C4-2B (cell line): ENCODE measurements at regions not wholly inside any gene's neighbourhood (a gene's known extent, or its start where the extent isn't known, plus 50 kb on each side); places are given as distances from the start of the nearest gene placed in this dataset.

Experiments
- H3K27ac ChIP-seq: fragments of 450-650 bp; 2 replicates; pipeline ENCODE4 v1.5.1; 2017
- ZFX ChIP-seq: fragments of 450-650 bp; IDR thresholded peaks from 2 replicates; pipeline ENCODE4 v1.6.1; 2017
- TF ChIP-seq, protein P1 (sequence below): fragments of 450-650 bp; conservative IDR thresholded peaks from 2 replicates; pipeline ENCODE4 v1.5.1; 2017; ENCODE audit warnings: mild to moderate bottlenecking

GRCh38 chr4:125365731-125366130, 51.0 kb downstream of the FAT4 start:
- no peak for TF ChIP-seq ZFX
- TF ChIP-seq, protein P1, sequence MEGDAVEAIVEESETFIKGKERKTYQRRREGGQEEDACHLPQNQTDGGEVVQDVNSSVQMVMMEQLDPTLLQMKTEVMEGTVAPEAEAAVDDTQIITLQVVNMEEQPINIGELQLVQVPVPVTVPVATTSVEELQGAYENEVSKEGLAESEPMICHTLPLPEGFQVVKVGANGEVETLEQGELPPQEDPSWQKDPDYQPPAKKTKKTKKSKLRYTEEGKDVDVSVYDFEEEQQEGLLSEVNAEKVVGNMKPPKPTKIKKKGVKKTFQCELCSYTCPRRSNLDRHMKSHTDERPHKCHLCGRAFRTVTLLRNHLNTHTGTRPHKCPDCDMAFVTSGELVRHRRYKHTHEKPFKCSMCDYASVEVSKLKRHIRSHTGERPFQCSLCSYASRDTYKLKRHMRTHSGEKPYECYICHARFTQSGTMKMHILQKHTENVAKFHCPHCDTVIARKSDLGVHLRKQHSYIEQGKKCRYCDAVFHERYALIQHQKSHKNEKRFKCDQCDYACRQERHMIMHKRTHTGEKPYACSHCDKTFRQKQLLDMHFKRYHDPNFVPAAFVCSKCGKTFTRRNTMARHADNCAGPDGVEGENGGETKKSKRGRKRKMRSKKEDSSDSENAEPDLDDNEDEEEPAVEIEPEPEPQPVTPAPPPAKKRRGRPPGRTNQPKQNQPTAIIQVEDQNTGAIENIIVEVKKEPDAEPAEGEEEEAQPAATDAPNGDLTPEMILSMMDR, result no peak
- no peak overlapping the region for H3K27ac ChIP-seq

DNA sequence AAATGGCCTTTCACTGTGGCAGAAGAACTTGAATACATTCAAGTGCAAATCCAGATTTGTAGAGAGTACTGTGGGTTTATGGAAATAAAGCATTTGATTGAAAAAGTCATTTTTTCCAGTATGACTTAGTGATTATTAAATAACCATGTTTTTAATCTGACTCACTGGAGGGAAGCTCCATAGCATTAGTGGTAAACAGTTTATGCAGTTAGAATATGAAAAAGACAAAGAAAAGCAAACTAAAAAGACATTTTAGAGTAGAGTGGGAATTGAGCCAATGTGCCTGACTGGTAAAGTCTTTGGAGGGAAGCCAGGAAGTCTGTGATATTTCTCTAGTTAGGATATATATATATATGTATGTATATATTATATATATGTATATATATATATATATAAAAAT, 53.4 kb downstream of the FAT4 start:
- no peak for TF ChIP-seq ZFX
- TF ChIP-seq, protein P1, result no peak
- no peak overlapping the region for H3K27ac ChIP-seq

DNA sequence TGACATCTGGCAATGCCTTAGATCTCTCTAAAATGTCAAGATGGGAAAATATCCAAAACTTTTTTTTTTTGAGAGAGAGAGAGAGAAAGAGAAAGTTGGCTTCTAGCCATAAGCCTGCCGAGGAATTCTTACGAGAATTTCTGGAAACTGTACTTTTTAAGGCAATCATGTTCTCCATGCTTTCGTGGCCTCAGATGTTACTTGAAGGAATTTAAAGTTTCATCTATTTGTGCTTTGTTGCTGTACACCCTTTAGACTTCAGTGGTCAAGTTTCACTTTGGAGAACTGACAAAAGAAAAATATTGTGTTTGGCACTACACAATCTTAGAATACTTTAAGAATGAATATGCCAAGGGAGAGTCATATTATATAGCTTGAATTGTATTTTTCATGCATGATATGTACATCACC, 53.9 kb downstream of the FAT4 start:
- TF ChIP-seq, protein P1, result no peak
- no peak for TF ChIP-seq ZFX
- no peak overlapping the region for H3K27ac ChIP-seq

- H3K27ac ChIP-seq, result no peak overlapping the region
- TF ChIP-seq, protein P1, result no peak
- TF ChIP-seq ZFX, result no peak
Observed at GRCh38 chr4:125369098-125369497, 54.3 kb downstream of the FAT4 start.

- H3K27ac ChIP-seq, result no peak overlapping the region
- no peak for TF ChIP-seq ZFX
- TF ChIP-seq, protein P1, result no peak
Observed at GRCh38 chr4:125370478-125370877, 55.7 kb downstream of the FAT4 start.

DNA sequence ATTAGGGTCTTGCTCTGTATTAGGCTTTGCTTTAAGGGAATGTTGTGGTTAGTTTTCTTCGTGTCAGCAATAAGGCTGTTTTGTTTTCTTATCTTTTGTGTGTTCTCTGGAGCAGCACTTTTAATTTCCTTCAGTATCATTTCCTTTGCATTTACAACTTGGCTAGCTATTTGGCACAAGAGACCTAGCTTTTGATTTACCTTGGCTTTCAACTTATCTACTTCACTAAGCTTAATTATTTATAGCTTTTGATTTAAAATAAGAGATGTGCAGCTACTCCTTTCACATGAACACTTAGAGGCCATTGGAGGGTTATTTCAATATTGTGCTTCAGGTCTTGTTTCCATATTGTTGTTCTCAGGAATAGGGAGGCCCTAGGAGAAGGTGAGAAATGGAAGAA, 68.2 kb downstream of the FAT4 start:
- no peak overlapping the region for H3K27ac ChIP-seq
- no peak for TF ChIP-seq ZFX
- TF ChIP-seq, protein P1, result no peak

DNA sequence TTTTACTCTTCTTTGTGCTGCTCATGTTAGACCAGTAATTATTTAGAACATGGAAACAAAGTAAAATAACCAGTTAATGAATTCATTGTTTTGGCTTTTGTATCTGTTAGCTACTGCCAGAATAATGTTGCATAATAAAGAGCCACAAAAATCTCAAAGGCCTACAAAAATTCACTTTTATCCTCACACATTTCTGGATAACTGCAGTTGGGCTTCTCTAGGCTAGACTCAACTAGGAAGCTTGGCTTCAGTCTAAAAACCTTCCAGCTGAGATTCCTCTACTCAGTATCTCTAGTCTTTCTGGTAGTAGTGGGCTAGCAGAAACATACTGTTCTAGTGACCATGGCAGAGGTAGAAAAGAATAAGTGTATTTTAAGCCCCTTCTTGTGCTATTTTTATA, 73.0 kb downstream of the FAT4 start:
- no peak overlapping the region for H3K27ac ChIP-seq
- no peak for TF ChIP-seq ZFX
- TF ChIP-seq, protein P1, result no peak
